ENCODE measurements at regions not wholly inside any gene's neighbourhood (a gene's known extent, or its start where the extent isn't known, plus 50 kb on each side); places are given as distances from the start of the nearest gene placed in this dataset.

GRCh38 chr4:173585876-173586572 is 56.0 kb upstream of the HAND2 start:
- H3K4me1 ChIP-seq = no peaks in the 10 kb centered on the region
- intact Hi-C loops (cut with DNase I) = no loop called here
- 52 to 60% methylated on average over 9 of the region's 9 CpGs for WGBS, 2 donors
- DNase-seq = no peak
- ATAC-seq = no peak
- H3K27me3 ChIP-seq = no peaks in the 10 kb centered on the region
- no peak for TF ChIP-seq POLR2A (IDR thresholded peaks at IDR 0.05)
- TF ChIP-seq CTCF (IDR thresholded peaks at IDR 0.05) = no peak
- H3K36me3 ChIP-seq (replicated peaks in 1 of 2; ENCODE audit: insufficient read depth in 1 of 2, low read depth in 2 of 2) = no peaks in the 10 kb centered on the region
- no peak overlapping the region for H3K4me3 ChIP-seq
- no peak overlapping the region for H3K27ac ChIP-seq
- no peaks in the 10 kb centered on the region for H3K9me3 ChIP-seq

GRCh38 chr4:173584506-173584905 is 54.5 kb upstream of the HAND2 start:
- H3K9me3 ChIP-seq = no peaks in the 10 kb centered on the region
- WGBS, 2 donors = 89 to 94% methylated on average over 4 of the region's 4 CpGs
- H3K27ac ChIP-seq = no peak overlapping the region
- H3K27me3 ChIP-seq = no peaks in the 10 kb centered on the region
- no peak for TF ChIP-seq POLR2A (IDR thresholded peaks at IDR 0.05)
- no peak for TF ChIP-seq CTCF (IDR thresholded peaks at IDR 0.05)
- no peaks in the 10 kb centered on the region for H3K4me1 ChIP-seq
- no peaks in the 10 kb centered on the region for H3K36me3 ChIP-seq (replicated peaks in 1 of 2; ENCODE audit: insufficient read depth in 1 of 2, low read depth in 2 of 2)
- DNase-seq (no peak), ATAC-seq (no peak)
- intact Hi-C loops (cut with DNase I) = no loop called here
- H3K4me3 ChIP-seq = no peak overlapping the region

All from body of pancreas (tissue), 4 donors.